GM12878 (cell line): ENCODE measurements at regions not wholly inside any gene's neighbourhood (a gene's known extent, or its start where the extent isn't known, plus 50 kb on each side); places are given as distances from the start of the nearest gene placed in this dataset.

Experiments
- ATAC-seq: fragments of 200-7000 bp; cut with Tn5 transposase; 3 replicates; pipeline ENCODE4 v1.9.1; 2020; ENCODE audit warnings: mild to moderate bottlenecking, moderate library complexity
- BruUV-seq: library from RNA; stranded (reverse); fragments of 400-500 nt; replicated peaks from 2 replicates; lab custom pipeline; 2021; lab: Mats Ljungman, UMichigan
- CTCF ChIA-PET: fragments of 300-600 bp; sonication (Branson Sonifier 250); formaldehyde crosslinking; extraction: SDS; loops from one replicate; lab custom pipeline; 2021; ENCODE audit warnings: inconsistent platforms; lab: Yijun Ruan, JAX
- POLR2A ChIA-PET: fragments of 350-600 bp; formaldehyde crosslinking; extraction: SDS; loops from one replicate; lab custom pipeline; 2021; ENCODE audit warnings: inconsistent platforms; lab: Charles Lee
- RAD21 ChIA-PET: fragments of 300-600 bp; sonication (Branson Sonifier 250); formaldehyde crosslinking; loops from one replicate; lab custom pipeline; 2023; ENCODE audit warnings: antibody characterized with exemption; ENCODE audit not compliant: unreplicated experiment; lab: Charles Lee
- SMC1A ChIA-PET: fragments of 300-600 bp; sonication (Branson Sonifier 250); formaldehyde crosslinking; loops from one replicate; lab custom pipeline; 2023; ENCODE audit not compliant: unreplicated experiment, uncharacterized antibody; lab: Charles Lee
- DNase-seq: peaks from one replicate; pipeline ENCODE4 v3.0.0-alpha.2; 2011; ENCODE audit warnings: low read depth, low spot score
- FAIRE-seq: peaks from 3 replicates; lab custom pipeline; 2011; peaks lifted over from hg19 to GRCh38; lab: Jason Lieb, UNC
- H2AFZ ChIP-seq: 2 replicates; pipeline ENCODE4 v1.6.0; 2011; ENCODE audit warnings: low read depth, low read length, control low read depth; ENCODE audit not compliant: control insufficient read depth
- H3K27ac ChIP-seq: 2 replicates; pipeline ENCODE4 v1.5.1; 2011; ENCODE audit warnings: control low read depth; ENCODE audit not compliant: control insufficient read depth, insufficient read depth
- H3K27me3 ChIP-seq, 2 experiments: replicated peaks in 1 of 2; 2 replicates each; pipeline versions ENCODE4 v1.6.0 to v1.6.1; 2011; ENCODE audit warnings: low read length in 1 of 2; ENCODE audit not compliant: control insufficient read depth in 2 of 2, insufficient read depth in 2 of 2
- H3K36me3 ChIP-seq, 2 experiments: 2 replicates each; pipeline ENCODE4 v1.5.1; 2011; ENCODE audit warnings: low read length in 1 of 2; ENCODE audit not compliant: control insufficient read depth in 2 of 2, insufficient read depth in 2 of 2
- H3K4me1 ChIP-seq: 2 replicates; pipeline ENCODE4 v1.6.1; 2011; ENCODE audit warnings: mild to moderate bottlenecking, low read length, moderate library complexity, mixed read lengths; ENCODE audit not compliant: control insufficient read depth, insufficient read depth
- H3K4me2 ChIP-seq: 2 replicates; pipeline ENCODE4 v1.6.0; 2011; ENCODE audit warnings: control low read depth; ENCODE audit not compliant: control insufficient read depth, insufficient read depth
- H3K4me3 ChIP-seq: fragments of 200-600 bp; sonication (generic); 2 replicates; pipeline ENCODE4 v1.5.1; 2016
- H3K79me2 ChIP-seq: 2 replicates; pipeline ENCODE4 v1.6.0; 2011; ENCODE audit warnings: low read length; ENCODE audit not compliant: control insufficient read depth, insufficient read depth
- H3K9ac ChIP-seq: 2 replicates; pipeline ENCODE4 v1.8.0; 2011; ENCODE audit warnings: low read length, control low read depth, mixed read lengths; ENCODE audit not compliant: control insufficient read depth, insufficient read depth
- H3K9me3 ChIP-seq: replicated peaks from 3 replicates; pipeline ENCODE4 v1.5.1; 2011; ENCODE audit warnings: mild to moderate bottlenecking, low read length; ENCODE audit not compliant: control insufficient read depth, insufficient read depth
- H4K20me1 ChIP-seq: 2 replicates; pipeline ENCODE4 v1.6.0; 2011; ENCODE audit not compliant: control insufficient read depth, insufficient read depth
- BMI1 ChIP-seq: fragments of 450-650 bp; IDR thresholded peaks from 2 replicates; pipeline ENCODE4 v1.6.1; 2016; ENCODE audit warnings: mild to moderate bottlenecking, moderate library complexity, borderline replicate concordance
- CHD4 ChIP-seq: fragments of 200-600 bp; sonication (generic); IDR thresholded peaks from 2 replicates; pipeline ENCODE4 v1.6.1; 2016; ENCODE audit warnings: mild to moderate bottlenecking
- GABPA ChIP-seq: IDR thresholded peaks from 2 replicates; pipeline ENCODE4 v1.6.1; 2014; ENCODE audit warnings: antibody characterized with exemption, low read depth, mild to moderate bottlenecking, inconsistent platforms
- JUNB ChIP-seq: IDR thresholded peaks from 2 replicates; pipeline ENCODE4 v1.6.1; 2016; ENCODE audit warnings: antibody characterized with exemption, mild to moderate bottlenecking
- KDM1A ChIP-seq: fragments of 200-600 bp; sonication (generic); IDR thresholded peaks from 2 replicates; pipeline ENCODE4 v1.6.1; 2016; ENCODE audit warnings: borderline replicate concordance
- MTA3 ChIP-seq: IDR thresholded peaks from 2 replicates; pipeline ENCODE4 v1.6.1; 2012; ENCODE audit warnings: low read length, inconsistent platforms, borderline replicate concordance
- NFYB ChIP-seq: IDR thresholded peaks from 2 replicates; pipeline ENCODE4 v1.6.1; 2011; ENCODE audit warnings: low read depth, mild to moderate bottlenecking, low read length, improper control_type of control experiment, moderate library complexity; ENCODE audit not compliant: insufficient read depth
- NR2C1 ChIP-seq: fragments of 450-650 bp; IDR thresholded peaks from 2 replicates; pipeline ENCODE4 v1.6.1; 2017; ENCODE audit warnings: antibody characterized with exemption, mild to moderate bottlenecking, moderate library complexity
- RBBP5 ChIP-seq: fragments of 200-600 bp; sonication (generic); conservative IDR thresholded peaks from 2 replicates; pipeline ENCODE4 v1.6.1; 2016
- SIX5 ChIP-seq: IDR thresholded peaks from 2 replicates; pipeline ENCODE4 v1.6.1; 2011; ENCODE audit warnings: mild to moderate bottlenecking, low read depth, low read length, moderate library complexity; ENCODE audit not compliant: severe bottlenecking
- SUPT20H ChIP-seq: IDR thresholded peaks from 2 replicates; pipeline ENCODE4 v1.6.1; 2011; ENCODE audit warnings: low read depth, mild to moderate bottlenecking, low read length, moderate library complexity, borderline replicate concordance; ENCODE audit not compliant: control insufficient read depth
- YBX1 ChIP-seq: fragments of 450-650 bp; IDR thresholded peaks from 2 replicates; pipeline ENCODE4 v1.6.1; 2016; ENCODE audit warnings: antibody characterized with exemption
- ZNF384 ChIP-seq: IDR thresholded peaks from 2 replicates; pipeline ENCODE4 v1.6.1; 2012; ENCODE audit warnings: low read depth, mild to moderate bottlenecking, low read length, improper control_type of control experiment, borderline replicate concordance
- ZNF592 ChIP-seq: fragments of 450-650 bp; IDR thresholded peaks from 2 replicates; pipeline ENCODE4 v1.6.1; 2017; ENCODE audit warnings: mild to moderate bottlenecking, moderate library complexity
- WGBS: methylation state at CpG from one replicate; pipeline ENCODE4 v1.1.6; 2016; ENCODE audit warnings: low lambda C conversion rate; ENCODE audit not compliant: insufficient replicate concordance, insufficient coverage; ENCODE audit errors: missing lambda C conversion rate; 5-methylcytosine and 5-hydroxymethylcytosine counted together
- in situ Hi-C: fragments of 300-500 bp; cut with MboI; formaldehyde crosslinking; loops from 9 replicates; pipeline ENCODE4 v1.14.3; 2018; ENCODE audit warnings: mixed read lengths
- intact Hi-C: fragments of 100-400 bp; cut with micrococcal nuclease; formaldehyde crosslinking; loops from one replicate; pipeline ENCODE4 v1.14.2; 2022; ENCODE audit not compliant: unreplicated experiment

GRCh38 chr3:124444896-124445295 is 285.4 kb upstream of the UMPS start:
- DNase-seq, result no peak
- TF ChIP-seq KDM1A (no peak), RBBP5 (no peak), NR2C1 (no peak), BMI1 (no peak), SIX5 (no peak), CHD4 (no peak)
- TF ChIP-seq, all 136 proteins: peak for 0
- ChIA-PET CTCF (interaction anchor here (1.4 to 2.3 kb wide), 2 partner anchors 13 to 14 kb away, joined by 4 to 7 read pairs; no protein-coding TSS in a partner anchor), POLR2A (no interaction called here), SMC1A (no interaction called here), RAD21 (no interaction called here)
- Histone ChIP-seq H3K4me3 (no peak overlapping the region), H3K4me2 (no peak overlapping the region), H3K9ac (no peak overlapping the region), H3K9me3 (no peaks in the 10 kb centered on the region; the same call in 2 of the 3 replicates), H2AFZ (no peak overlapping the region), H3K36me3 (no peaks in the 10 kb centered on the region), H4K20me1 (no peaks in the 10 kb centered on the region), H3K27me3 (no peaks in the 10 kb centered on the region; a peak in 1 of 4 replicates), H3K27ac (no peak overlapping the region), H3K79me2 (no peaks in the 10 kb centered on the region), H3K4me1 (no peaks in the 10 kb centered on the region)
- 16% methylated on average over 3 of the region's 3 CpGs for WGBS
- no TSS peak for BruUV-seq
- FAIRE-seq (no peak), ATAC-seq (no peak)
- intact Hi-C loops (no loop called here), in situ Hi-C loops (no loop called here)

- FAIRE-seq (no peak), ATAC-seq (no peak), DNase-seq (no peak)
- ChIA-PET SMC1A (no interaction called here), CTCF (interaction anchor here (1.1 to 2.0 kb wide), 3 partner anchors 12 to 96 kb away, joined by 3 to 5 read pairs (median 3); no protein-coding TSS in a partner anchor), POLR2A (no interaction called here), RAD21 (no interaction called here)
- Histone ChIP-seq H2AFZ (no peak overlapping the region), H3K9ac (no peak overlapping the region), H3K36me3 (no peaks in the 10 kb centered on the region), H3K4me3 (no peak overlapping the region), H3K4me1 (peaks cover 3% of the 10 kb centered on the region; the same call in 1 of the 2 replicates), H3K27ac (no peak overlapping the region), H3K4me2 (no peak overlapping the region), H4K20me1 (no peaks in the 10 kb centered on the region), H3K9me3 (no peaks in the 10 kb centered on the region; the same call in 2 of the 3 replicates), H3K79me2 (no peaks in the 10 kb centered on the region), H3K27me3 (no peaks in the 10 kb centered on the region)
- intact Hi-C loops, result no loop called here
- no peak for TF ChIP-seq YBX1
- TF ChIP-seq NFYB, result no peak
- no peak for TF ChIP-seq ZNF384
- TF ChIP-seq ZNF592, result no peak
- TF ChIP-seq JUNB, result no peak
- no peak for TF ChIP-seq MTA3
- TF ChIP-seq SUPT20H, result no peak
- no peak for TF ChIP-seq GABPA
- no TSS peak for BruUV-seq
- 17% methylated on average over 2 of the region's 2 CpGs for WGBS
- in situ Hi-C loops, result no loop called here
Observed at GRCh38 chr3:124447845-124448244, 282.4 kb upstream of the UMPS start.
